Liver (tissue), 8 donors: ENCODE measurements at regions not wholly inside any gene's neighbourhood (a gene's known extent, or its start where the extent isn't known, plus 50 kb on each side); places are given as distances from the start of the nearest gene placed in this dataset.

Source experiments
- DNase-seq: peaks from one replicate; pipeline ENCODE4 v3.0.0-alpha.2; 2017; ENCODE audit warnings: low spot score
- H3K27ac ChIP-seq, 2 donors: one replicate each; pipeline ENCODE4 v1.7.0; 2013; ENCODE audit warnings: inconsistent platforms in 2 of 2, low read length in 2 of 2, control low read depth in 1 of 2, low read depth in 1 of 2, mild to moderate bottlenecking in 1 of 2
- H3K27me3 ChIP-seq, 4 donors: one replicate each; pipeline versions ENCODE4 v1.6.1 to v1.7.0; 2013; ENCODE audit warnings: low read length in 3 of 4, inconsistent platforms in 1 of 4, mild to moderate bottlenecking in 1 of 4, moderate library complexity in 1 of 4; ENCODE audit not compliant: control insufficient read depth in 4 of 4, insufficient read depth in 4 of 4
- H3K36me3 ChIP-seq, 4 donors: one replicate each; pipeline versions ENCODE4 v1.6.1 to v1.7.0; 2013; ENCODE audit warnings: low read length in 3 of 4, mild to moderate bottlenecking in 3 of 4, low read depth in 1 of 4, moderate library complexity in 1 of 4; ENCODE audit not compliant: control insufficient read depth in 4 of 4, insufficient read depth in 3 of 4
- H3K4me1 ChIP-seq, 4 donors: one replicate each; pipeline versions ENCODE4 v1.6.1 to v1.7.0; 2013; ENCODE audit warnings: low read length in 3 of 4, mild to moderate bottlenecking in 3 of 4, moderate library complexity in 1 of 4; ENCODE audit not compliant: control insufficient read depth in 4 of 4, insufficient read depth in 4 of 4
- H3K4me3 ChIP-seq, 3 donors: one replicate each; pipeline versions ENCODE4 v1.6.1 to v1.7.0; 2013; ENCODE audit warnings: low read length in 3 of 3, control low read depth in 1 of 3, low read depth in 1 of 3, mild to moderate bottlenecking in 1 of 3
- H3K9ac ChIP-seq, 2 donors: one replicate each; pipeline ENCODE4 v1.7.0; 2013; ENCODE audit warnings: low read length in 2 of 2, mild to moderate bottlenecking in 2 of 2, moderate library complexity in 2 of 2, control low read depth in 1 of 2, low read depth in 1 of 2
- H3K9me3 ChIP-seq, 4 donors: one replicate each; pipeline versions ENCODE4 v1.6.1 to v1.7.0; 2013; ENCODE audit warnings: low read length in 3 of 4; ENCODE audit not compliant: control insufficient read depth in 4 of 4
- ATF3 ChIP-seq: IDR thresholded peaks from 2 replicates; pipeline ENCODE4 v1.6.1; 2016; ENCODE audit warnings: antibody characterized with exemption
- EGR1 ChIP-seq, 2 donors: IDR thresholded peaks; 2 replicates each; pipeline ENCODE4 v1.6.1; 2016 to 2018; ENCODE audit warnings: antibody characterized with exemption in 2 of 2, low read depth in 2 of 2
- FOXA1 ChIP-seq: IDR thresholded peaks from 2 replicates; pipeline ENCODE4 v1.6.1; 2016; ENCODE audit warnings: antibody characterized with exemption
- FOXA2 ChIP-seq: IDR thresholded peaks from 2 replicates; pipeline ENCODE4 v1.6.1; 2016; ENCODE audit warnings: antibody characterized with exemption
- GABPA ChIP-seq, 2 donors: IDR thresholded peaks in 1 of 2; conservative IDR thresholded peaks in 1 of 2; 2 replicates each; pipeline ENCODE4 v1.6.1; 2016; ENCODE audit warnings: antibody characterized with exemption in 2 of 2, mild to moderate bottlenecking in 1 of 2, moderate library complexity in 1 of 2
- HNF4A ChIP-seq, 2 donors: conservative IDR thresholded peaks; 2 replicates each; pipeline ENCODE4 v1.6.1; 2016; ENCODE audit warnings: antibody characterized with exemption in 2 of 2, mild to moderate bottlenecking in 2 of 2
- HNF4G ChIP-seq: IDR thresholded peaks from 2 replicates; pipeline ENCODE4 v1.6.1; 2016; ENCODE audit warnings: antibody characterized with exemption
- NR2F2 ChIP-seq: IDR thresholded peaks from 2 replicates; pipeline ENCODE4 v1.6.1; 2016; ENCODE audit warnings: antibody characterized with exemption
- RAD21 ChIP-seq, 2 donors: IDR thresholded peaks; 2 replicates each; pipeline ENCODE4 v1.6.1; 2016; ENCODE audit warnings: antibody characterized with exemption in 2 of 2, mild to moderate bottlenecking in 2 of 2
- REST ChIP-seq: IDR thresholded peaks from 2 replicates; pipeline ENCODE4 v1.6.1; 2016; ENCODE audit warnings: antibody characterized with exemption, mild to moderate bottlenecking
- RXRA ChIP-seq, 2 donors: IDR thresholded peaks; 2 replicates each; pipeline ENCODE4 v1.6.1; 2017 to 2018; ENCODE audit warnings: antibody characterized with exemption in 2 of 2, mild to moderate bottlenecking in 1 of 2
- SP1 ChIP-seq: IDR thresholded peaks from 2 replicates; pipeline ENCODE4 v1.6.1; 2018; ENCODE audit warnings: antibody characterized with exemption, mild to moderate bottlenecking
- TAF1 ChIP-seq: conservative IDR thresholded peaks from 2 replicates; pipeline ENCODE4 v1.6.1; 2016; ENCODE audit warnings: antibody characterized with exemption, mild to moderate bottlenecking
- WGBS: extraction: QIAGEN DNeasy Blood & Tissue Kit; methylation state at CpG from one replicate; pipeline ENCODE4 v1.1.7; 2013; 5-methylcytosine and 5-hydroxymethylcytosine counted together
- TF ChIP-seq, protein P1 (sequence below): fragments of 150-350 bp; IDR thresholded peaks from 2 replicates; pipeline ENCODE4 v1.5.1; 2017; ENCODE audit warnings: improper control_type of control experiment, low read depth, low read length; ENCODE audit not compliant: missing input control
- TF ChIP-seq, protein P2 (sequence below): IDR thresholded peaks from 2 replicates; pipeline ENCODE4 v1.6.1; 2016; ENCODE audit warnings: antibody characterized with exemption
- donor health status: healthy.
- donor health status: healthy.
- donor health status: healthy.
- donor health status: healthy.
- donor health status: healthy.

GRCh38 chr6:1076531-1077459 lies 235.1 kb upstream of the FOXQ1 start:
- no peak for DNase-seq
- Histone ChIP-seq H3K36me3 (no peaks in the 10 kb centered on the region), H3K4me3 (no peak overlapping the region), H3K27me3 (no peaks in the 10 kb centered on the region), H3K4me1 (peaks cover 0 to 6% (median 2%) of the 10 kb centered on the region in 4 donors), H3K27ac (no peak overlapping the region), H3K9ac (no peak overlapping the region), H3K9me3 (no peaks in the 10 kb centered on the region)
- 88% methylated on average over 17 of the region's 17 CpGs for WGBS
- TF ChIP-seq FOXA1, result no peak
- no peak for TF ChIP-seq SP1
- TF ChIP-seq NR2F2, result no peak
- TF ChIP-seq, protein P1, sequence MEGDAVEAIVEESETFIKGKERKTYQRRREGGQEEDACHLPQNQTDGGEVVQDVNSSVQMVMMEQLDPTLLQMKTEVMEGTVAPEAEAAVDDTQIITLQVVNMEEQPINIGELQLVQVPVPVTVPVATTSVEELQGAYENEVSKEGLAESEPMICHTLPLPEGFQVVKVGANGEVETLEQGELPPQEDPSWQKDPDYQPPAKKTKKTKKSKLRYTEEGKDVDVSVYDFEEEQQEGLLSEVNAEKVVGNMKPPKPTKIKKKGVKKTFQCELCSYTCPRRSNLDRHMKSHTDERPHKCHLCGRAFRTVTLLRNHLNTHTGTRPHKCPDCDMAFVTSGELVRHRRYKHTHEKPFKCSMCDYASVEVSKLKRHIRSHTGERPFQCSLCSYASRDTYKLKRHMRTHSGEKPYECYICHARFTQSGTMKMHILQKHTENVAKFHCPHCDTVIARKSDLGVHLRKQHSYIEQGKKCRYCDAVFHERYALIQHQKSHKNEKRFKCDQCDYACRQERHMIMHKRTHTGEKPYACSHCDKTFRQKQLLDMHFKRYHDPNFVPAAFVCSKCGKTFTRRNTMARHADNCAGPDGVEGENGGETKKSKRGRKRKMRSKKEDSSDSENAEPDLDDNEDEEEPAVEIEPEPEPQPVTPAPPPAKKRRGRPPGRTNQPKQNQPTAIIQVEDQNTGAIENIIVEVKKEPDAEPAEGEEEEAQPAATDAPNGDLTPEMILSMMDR, result no peak
- TF ChIP-seq ATF3, result no peak
- no peak for TF ChIP-seq GABPA (IDR thresholded peaks at IDR 0.05 in 1 of 2, conservative IDR thresholded peaks at IDR 0.05 in 1 of 2)
- TF ChIP-seq REST, result no peak
- no peak for TF ChIP-seq TAF1
- no peak for TF ChIP-seq EGR1 (IDR thresholded peaks at IDR 0.05; ENCODE audit: low read depth in 2 of 2)
- TF ChIP-seq, protein P2, sequence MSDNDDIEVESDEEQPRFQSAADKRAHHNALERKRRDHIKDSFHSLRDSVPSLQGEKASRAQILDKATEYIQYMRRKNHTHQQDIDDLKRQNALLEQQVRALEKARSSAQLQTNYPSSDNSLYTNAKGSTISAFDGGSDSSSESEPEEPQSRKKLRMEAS, result no peak
- no peak for TF ChIP-seq RAD21 (IDR thresholded peaks at IDR 0.05)
- no peak for TF ChIP-seq FOXA2
- TF ChIP-seq RXRA (IDR thresholded peaks at IDR 0.05), result no peak

- Histone ChIP-seq H3K36me3 (no peaks in the 10 kb centered on the region), H3K27ac (no peak overlapping the region), H3K4me1 (peaks cover 0 to 6% (median 5%) of the 10 kb centered on the region in 4 donors), H3K27me3 (no peaks in the 10 kb centered on the region), H3K4me3 (no peak overlapping the region), H3K9me3 (no peaks in the 10 kb centered on the region), H3K9ac (no peak overlapping the region)
- DNase-seq, result no peak
- WGBS, result 49% methylated on average over 4 of the region's 4 CpGs
- TF ChIP-seq, protein P2, result no peak
- TF ChIP-seq GABPA (IDR thresholded peaks at IDR 0.05 in 1 of 2, conservative IDR thresholded peaks at IDR 0.05 in 1 of 2) (no peak), TAF1 (no peak), HNF4A (conservative IDR thresholded peaks at IDR 0.05) (peak in 1 of 2 donors; percentile 24), HNF4G (no peak), RXRA (IDR thresholded peaks at IDR 0.05) (peak in 1 of 2 donors; percentile 28), EGR1 (IDR thresholded peaks at IDR 0.05; ENCODE audit: low read depth in 2 of 2) (no peak), RAD21 (IDR thresholded peaks at IDR 0.05) (no peak)
Observed at GRCh38 chr6:1075880-1076279, 236.0 kb upstream of the FOXQ1 start.
